Activated CD4-positive, alpha-beta T cell treated with anti-CD3 and anti-CD28 coated beads, Interleukin-2, amount 50 U/mL, for 16 hours (primary cell): ENCODE measurements at regions not wholly inside any gene's neighbourhood (a gene's known extent, or its start where the extent isn't known, plus 50 kb on each side); places are given as distances from the start of the nearest gene placed in this dataset.

Experiments used
- DNase-seq: peaks from one replicate; pipeline ENCODE4 v3.0.0-alpha.2; 2020

GRCh38 chr1:53378061-53378460 lies 50.2 kb upstream of the LRP8 start:
- DNase-seq = no peak

- DNase-seq = no peak
Measured at GRCh38 chr1:53378932-53379661, 51.2 kb upstream of the LRP8 start.

- DNase-seq = no peak
Measured at GRCh38 chr1:53379662-53380002, 51.8 kb upstream of the LRP8 start.

GRCh38 chr1:53380296-53380695 lies 52.4 kb upstream of the LRP8 start:
- DNase-seq = no peak

GRCh38 chr1:53381790-53382401 lies 54.0 kb upstream of the LRP8 start:
- DNase-seq = no peak

GRCh38 chr1:53383136-53383870 lies 55.4 kb upstream of the LRP8 start:
- DNase-seq = no peak

GRCh38 chr1:53384796-53385195 lies 56.9 kb upstream of the LRP8 start:
- DNase-seq = no peak

GRCh38 chr1:53385276-53386225 lies 57.7 kb upstream of the LRP8 start:
- no peak for DNase-seq

GRCh38 chr1:53388963-53389362 lies 61.1 kb upstream of the LRP8 start:
- DNase-seq = no peak

GRCh38 chr1:53390261-53390660 lies 62.4 kb upstream of the LRP8 start:
- DNase-seq = no peak

GRCh38 chr1:53390736-53391135 lies 62.9 kb upstream of the LRP8 start:
- DNase-seq = no peak

GRCh38 chr1:53391296-53391695 lies 63.4 kb upstream of the LRP8 start:
- no peak for DNase-seq

- no peak for DNase-seq
Measured at GRCh38 chr1:53391982-53392381, 64.1 kb upstream of the LRP8 start.

GRCh38 chr1:53392460-53392859 lies 64.6 kb upstream of the LRP8 start:
- no peak for DNase-seq

- peak; percentile 74 for DNase-seq
Measured at GRCh38 chr1:53393325-53393792, 65.5 kb upstream of the LRP8 start.

GRCh38 chr1:53394306-53394705 lies 64.9 kb upstream of the DMRTB1 start:
- DNase-seq = no peak

GRCh38 chr1:53395671-53396215 lies 63.5 kb upstream of the DMRTB1 start:
- no peak for DNase-seq

GRCh38 chr1:53396573-53397268 lies 62.5 kb upstream of the DMRTB1 start:
- no peak for DNase-seq

GRCh38 chr1:53398091-53398490 lies 61.1 kb upstream of the DMRTB1 start:
- DNase-seq = no peak

- DNase-seq = no peak
Measured at GRCh38 chr1:53398576-53399365, 60.4 kb upstream of the DMRTB1 start.
